H1 (cell line): ENCODE measurements at regions not wholly inside any gene's neighbourhood (a gene's known extent, or its start where the extent isn't known, plus 50 kb on each side); places are given as distances from the start of the nearest gene placed in this dataset.

ENCODE experiments used
- CTCF ChIA-PET: fragments of 300-600 bp; sonication (Branson Sonifier 250); formaldehyde crosslinking; loops from one replicate; lab custom pipeline; 2021; ENCODE audit not compliant: partially characterized antibody; lab: Charles Lee
- POLR2A ChIA-PET: fragments of 300-600 bp; sonication (Branson Sonifier 250); formaldehyde crosslinking; loops from one replicate; lab custom pipeline; 2021; ENCODE audit warnings: inconsistent platforms; ENCODE audit not compliant: partially characterized antibody; lab: Charles Lee
- DNase-seq, 2 experiments: peaks; one replicate each; pipeline versions ENCODE4 v3.0.0 to v3.0.0-alpha.2; 2010 to 2022; ENCODE audit warnings: low spot score in 2 of 2, low read depth in 1 of 2, mixed read lengths in 1 of 2
- FAIRE-seq: peaks from 2 replicates; lab custom pipeline; 2011; peaks lifted over from hg19 to GRCh38; lab: Jason Lieb, UNC
- H2AFZ ChIP-seq: 2 replicates; pipeline ENCODE4 v1.8.1; 2012; ENCODE audit warnings: low read length, inconsistent platforms
- H2AK5ac ChIP-seq: 2 replicates; pipeline ENCODE4 v1.6.1; 2013; ENCODE audit warnings: low read depth, low read length
- H2BK120ac ChIP-seq: replicated peaks from 2 replicates; pipeline ENCODE3; 2013; ENCODE audit warnings: low read depth, low read length, inconsistent platforms
- H2BK12ac ChIP-seq: 2 replicates; pipeline ENCODE4 v1.6.1; 2013; ENCODE audit warnings: low read depth, low read length
- H2BK15ac ChIP-seq: 2 replicates; pipeline ENCODE4 v1.6.1; 2013; ENCODE audit warnings: low read length
- H2BK20ac ChIP-seq: 2 replicates; pipeline ENCODE4 v1.6.1; 2013; ENCODE audit warnings: low read length
- H2BK5ac ChIP-seq: 2 replicates; pipeline ENCODE4 v1.6.1; 2013; ENCODE audit warnings: low read depth, low read length
- H3K14ac ChIP-seq: 2 replicates; pipeline ENCODE4 v1.6.1; 2013; ENCODE audit warnings: inconsistent platforms; ENCODE audit not compliant: insufficient read length
- H3K18ac ChIP-seq: 2 replicates; pipeline ENCODE4 v1.6.1; 2013; ENCODE audit warnings: low read length; ENCODE audit errors: extremely low read depth
- H3K23ac ChIP-seq: 2 replicates; pipeline ENCODE4 v1.6.1; 2013; ENCODE audit warnings: inconsistent platforms; ENCODE audit not compliant: insufficient read length
- H3K23me2 ChIP-seq: 2 replicates; pipeline ENCODE4 v1.6.1; 2013; ENCODE audit warnings: low read depth, low read length
- H3K27ac ChIP-seq: 2 replicates; pipeline ENCODE4 v1.6.1; 2011; ENCODE audit warnings: low read depth, low read length, inconsistent platforms
- H3K27me3 ChIP-seq, 4 experiments: replicated peaks in 1 of 4; 1 replicate in 1 of 4; 2 replicates in 3 of 4; pipeline versions ENCODE4 v1.6.1 to v1.8.1; 2011 to 2013; ENCODE audit warnings: low read length in 3 of 4, mild to moderate bottlenecking in 3 of 4, inconsistent platforms in 2 of 4, mixed read lengths in 2 of 4, moderate library complexity in 1 of 4; ENCODE audit not compliant: control insufficient read depth in 3 of 4, insufficient read depth in 3 of 4; ENCODE audit errors: extremely low read depth in 1 of 4
- H3K36me3 ChIP-seq, 4 experiments: 2 replicates each; pipeline versions ENCODE4 v1.6.1 to v1.8.1; 2011 to 2013; ENCODE audit warnings: mild to moderate bottlenecking in 4 of 4, low read length in 3 of 4, moderate library complexity in 2 of 4, control low read depth in 1 of 4, inconsistent platforms in 1 of 4; ENCODE audit not compliant: insufficient read depth in 4 of 4, control insufficient read depth in 2 of 4
- H3K4ac ChIP-seq: replicated peaks from 2 replicates; pipeline ENCODE3; 2013; ENCODE audit warnings: low read length, low read depth, mixed read lengths, inconsistent platforms; ENCODE audit not compliant: insufficient read length
- H3K4me1 ChIP-seq, 4 experiments: replicated peaks in 1 of 4; 1 replicate in 1 of 4; 2 replicates in 3 of 4; pipeline versions ENCODE4 v1.6.1 to v1.8.1; 2011 to 2013; ENCODE audit warnings: low read length in 3 of 4, inconsistent platforms in 2 of 4, mixed read lengths in 1 of 4; ENCODE audit not compliant: insufficient read depth in 4 of 4, control insufficient read depth in 3 of 4
- H3K4me2 ChIP-seq, 2 experiments: 2 replicates each; pipeline versions ENCODE4 v1.6.1 to v1.8.1; 2011 to 2013; ENCODE audit warnings: low read depth in 2 of 2, low read length in 2 of 2, control low read depth in 1 of 2, inconsistent platforms in 1 of 2, mild to moderate bottlenecking in 1 of 2; ENCODE audit not compliant: insufficient read depth in 1 of 2
- H3K4me3 ChIP-seq, 4 experiments: fragments of 200-600, 300-600 bp in 1 of 4; sonication (generic), shearing (Covaris generic), sonication (Bioruptor Twin) in 1 of 4; 2 replicates each; pipeline versions ENCODE4 v1.5.1 to v1.8.1; 2011 to 2016; ENCODE audit warnings: low read length in 4 of 4, low read depth in 3 of 4, control low read depth in 2 of 4, inconsistent platforms in 2 of 4, mild to moderate bottlenecking in 2 of 4, mixed read lengths in 1 of 4, moderate library complexity in 1 of 4; ENCODE audit not compliant: insufficient read depth in 2 of 4; ENCODE audit errors: extremely low read depth in 1 of 4
- H3K56ac ChIP-seq: replicated peaks from 2 replicates; pipeline ENCODE3; 2013; ENCODE audit warnings: low read depth, mild to moderate bottlenecking, mixed read lengths, low read length, inconsistent platforms; ENCODE audit not compliant: insufficient read length
- H3K79me1 ChIP-seq: 2 replicates; pipeline ENCODE4 v1.6.1; 2013; ENCODE audit warnings: low read depth, low read length, control low read depth
- H3K79me2 ChIP-seq, 2 experiments: 2 replicates each; pipeline versions ENCODE4 v1.6.1 to v1.8.1; 2012 to 2013; ENCODE audit warnings: low read length in 2 of 2, mild to moderate bottlenecking in 2 of 2, inconsistent platforms in 1 of 2; ENCODE audit not compliant: insufficient read depth in 2 of 2, control insufficient read depth in 1 of 2
- H3K9ac ChIP-seq, 4 experiments: replicated peaks in 1 of 4; 1 replicate in 1 of 4; 2 replicates in 3 of 4; pipeline versions ENCODE4 v1.6.1 to v1.8.1; 2011 to 2013; ENCODE audit warnings: low read depth in 3 of 4, low read length in 3 of 4, control low read depth in 2 of 4, mild to moderate bottlenecking in 2 of 4, moderate library complexity in 2 of 4, inconsistent platforms in 1 of 4; ENCODE audit errors: extremely low read depth in 1 of 4
- H3K9me3 ChIP-seq, 2 experiments: 2 replicates each; pipeline versions ENCODE4 v1.6.1 to v1.8.1; 2012 to 2013; ENCODE audit warnings: mild to moderate bottlenecking in 2 of 2, moderate library complexity in 2 of 2, control low read depth in 1 of 2, inconsistent platforms in 1 of 2, low read depth in 1 of 2, low read length in 1 of 2, mixed read lengths in 1 of 2; ENCODE audit not compliant: insufficient read depth in 2 of 2
- H4K20me1 ChIP-seq, 2 experiments: replicated peaks in 1 of 2; 2 replicates each; pipeline versions ENCODE3 to v1.8.1; 2011 to 2013; ENCODE audit warnings: inconsistent platforms in 2 of 2, low read length in 2 of 2, mild to moderate bottlenecking in 1 of 2; ENCODE audit not compliant: insufficient read depth in 2 of 2, control insufficient read depth in 1 of 2
- H4K5ac ChIP-seq: 2 replicates; pipeline ENCODE4 v1.6.1; 2013; ENCODE audit warnings: low read length, low read depth, mixed read lengths, inconsistent platforms; ENCODE audit not compliant: insufficient read length
- H4K8ac ChIP-seq: 2 replicates; pipeline ENCODE4 v1.8.0; 2013; ENCODE audit warnings: mild to moderate bottlenecking, moderate library complexity, low read length, inconsistent platforms; ENCODE audit not compliant: insufficient read depth; ENCODE audit errors: extremely low read depth
- H4K91ac ChIP-seq: replicated peaks from 2 replicates; pipeline ENCODE3; 2013; ENCODE audit warnings: low read length, mixed read lengths, inconsistent platforms; ENCODE audit not compliant: insufficient read length
- CTCF ChIP-seq, 3 experiments: IDR thresholded peaks; 1 replicate in 2 of 3; 2 replicates in 1 of 3; pipeline versions ENCODE4 v1.5.1 to v1.6.1; 2011; ENCODE audit warnings: low read length in 3 of 3, mild to moderate bottlenecking in 3 of 3, inconsistent platforms in 2 of 3, low read depth in 1 of 3, moderate library complexity in 1 of 3; ENCODE audit not compliant: insufficient read depth in 1 of 3; ENCODE audit errors: control extremely low read depth in 1 of 3
- EP300 ChIP-seq, 2 experiments: IDR thresholded peaks; 1 replicate in 1 of 2; 2 replicates in 1 of 2; pipeline ENCODE4 v1.6.1; 2011 to 2012; ENCODE audit warnings: low read depth in 2 of 2, low read length in 2 of 2, mild to moderate bottlenecking in 2 of 2, borderline replicate concordance in 1 of 2, inconsistent platforms in 1 of 2, moderate library complexity in 1 of 2
- WGBS, 2 experiments: shearing (Covaris generic) in 1 of 2; methylation state at CpG; one replicate each; pipeline versions ENCODE4 v1.1.6 to v1.1.7; 2013 to 2015; ENCODE audit warnings: low lambda C conversion rate in 2 of 2, mixed read lengths in 2 of 2, inconsistent platforms in 1 of 2, low coverage in 1 of 2, missing lambda C conversion rate in 1 of 2; ENCODE audit not compliant: insufficient replicate concordance in 2 of 2, insufficient coverage in 1 of 2, insufficient read length in 1 of 2; ENCODE audit errors: extremely low coverage in 1 of 2, missing lambda C conversion rate in 1 of 2; 5-methylcytosine and 5-hydroxymethylcytosine counted together

- no peak overlapping the region for H2BK12ac ChIP-seq
- CTCF ChIA-PET: interaction anchor here (0.6 kb wide), 1 partner anchor 10 kb away, joined by 6 read pairs; no protein-coding TSS in a partner anchor
- TF ChIP-seq CTCF (IDR thresholded peaks at IDR 0.05; ENCODE audit: control extremely low read depth in 1 of 3, insufficient read depth in 1 of 3, low read depth in 1 of 3, low read length in 3 of 3) (peak in 1 of 3 experiments; percentile 15; a peak in 1 of 4 replicates), EP300 (IDR thresholded peaks at IDR 0.05; ENCODE audit: borderline replicate concordance in 1 of 2, low read depth in 2 of 2, low read length in 2 of 2) (no peak)
Observed at GRCh38 chr2:8303322-8303832, 378.5 kb upstream of the ID2 start.

More at GRCh38 chr2:8303322-8303832, 378.5 kb upstream of the ID2 start:
- FAIRE-seq: no peak
- Histone ChIP-seq H2BK120ac (no peak overlapping the region), H4K5ac (no peak overlapping the region), H2AK5ac (no peak overlapping the region), H2BK15ac (no peak overlapping the region; the same call in 1 of the 2 replicates), H2BK5ac (0 out of 2 replicates have a peak overlapping the region, but pooled peaks have one; percentile 15), H3K14ac (no peak overlapping the region), H3K4ac (no peak overlapping the region), H3K79me2 (no peaks in the 10 kb centered on the region), H3K23me2 (no peaks in the 10 kb centered on the region), H3K4me3 (no peak overlapping the region), H3K23ac (no peak overlapping the region), H3K4me2 (no peak overlapping the region), H3K56ac (no peak overlapping the region), H3K36me3 (no peaks in the 10 kb centered on the region), H2BK20ac (0 out of 2 replicates have a peak overlapping the region, but pooled peaks have one; percentile 25), H3K9ac (no peak overlapping the region), H3K9me3 (no peaks in the 10 kb centered on the region), H3K27ac (no peak overlapping the region), H4K8ac (no peak overlapping the region; the same call in 1 of the 2 replicates), H3K79me1 (no peaks in the 10 kb centered on the region), H4K91ac (no peak overlapping the region), H3K4me1 (peaks cover 0 to 3% (median 3%) of the 10 kb centered on the region in 4 experiments; a peak in 3 of 7 replicates), H3K18ac (no peak overlapping the region), H2AFZ (no peak overlapping the region), H4K20me1 (no peaks in the 10 kb centered on the region), H3K27me3 (no peaks in the 10 kb centered on the region)
- POLR2A ChIA-PET: interaction anchor here (0.7 kb wide), 1 partner anchor 14 kb away, joined by 3 read pairs; no protein-coding TSS in a partner anchor
- 71% methylated on average over 10 of the region's 10 CpGs; no CpG with 5 or more reads in 1 of the 2 experiments for WGBS, 2 experiments
- DNase-seq: no peak
